MM.1S (cell line): ENCODE measurements at regions not wholly inside any gene's neighbourhood (a gene's known extent, or its start where the extent isn't known, plus 50 kb on each side); places are given as distances from the start of the nearest gene placed in this dataset.

ENCODE experiments used
- DNase-seq: peaks from one replicate; pipeline ENCODE4 v3.0.0-alpha.2; 2015
- H2AFZ ChIP-seq: fragments of 300-600 bp; sonication (generic); 2 replicates; pipeline ENCODE4 v1.6.0; 2016; ENCODE audit warnings: antibody characterized with exemption, low read length
- H3F3A ChIP-seq: fragments of 300-600 bp; sonication (generic); 2 replicates; pipeline ENCODE4 v1.6.1; 2016; ENCODE audit warnings: mild to moderate bottlenecking, antibody characterized with exemption, low read length, moderate library complexity, mixed read lengths; ENCODE audit not compliant: insufficient read depth
- H3K27ac ChIP-seq: fragments of 300-600 bp; sonication (generic); 2 replicates; pipeline ENCODE4 v1.5.1; 2016; ENCODE audit warnings: mild to moderate bottlenecking, low read length
- H3K27me3 ChIP-seq: fragments of 300-600 bp; sonication (generic); replicated peaks from 2 replicates; pipeline ENCODE4 v1.6.0; 2016; ENCODE audit warnings: low read length; ENCODE audit not compliant: insufficient read depth
- H3K36me3 ChIP-seq: fragments of 300-600 bp; sonication (generic); replicated peaks from 2 replicates; pipeline ENCODE4 v1.6.1; 2016; ENCODE audit warnings: mild to moderate bottlenecking, low read length, mixed read lengths; ENCODE audit not compliant: insufficient read depth
- H3K4me1 ChIP-seq: fragments of 300-600 bp; sonication (generic); 2 replicates; pipeline ENCODE4 v1.6.1; 2016; ENCODE audit warnings: low read length, mixed read lengths
- H3K4me2 ChIP-seq: fragments of 300-600 bp; sonication (generic); 2 replicates; pipeline ENCODE4 v1.6.0; 2016; ENCODE audit warnings: low read depth, low read length
- H3K4me3 ChIP-seq: fragments of 300-600 bp; sonication (generic); 2 replicates; pipeline ENCODE4 v1.5.1; 2016; ENCODE audit warnings: low read length, mixed read lengths
- H3K79me2 ChIP-seq: fragments of 300-600 bp; sonication (generic); 2 replicates; pipeline ENCODE4 v1.6.1; 2016; ENCODE audit warnings: mixed run types, low read length, mixed read lengths
- H3K9ac ChIP-seq: fragments of 300-600 bp; sonication (generic); 2 replicates; pipeline ENCODE4 v1.6.1; 2016; ENCODE audit warnings: low read length, mixed read lengths
- H3K9me2 ChIP-seq: fragments of 300-600 bp; sonication (generic); replicated peaks from 2 replicates; pipeline ENCODE4 v1.6.1; 2016; ENCODE audit warnings: mild to moderate bottlenecking, low read length, mixed read lengths; ENCODE audit not compliant: insufficient read depth
- H3K9me3 ChIP-seq: fragments of 300-600 bp; sonication (generic); replicated peaks from 2 replicates; pipeline ENCODE4 v1.6.1; 2016; ENCODE audit warnings: mild to moderate bottlenecking, low read length, mixed read lengths; ENCODE audit not compliant: insufficient read depth
- H4K20me1 ChIP-seq: fragments of 300-600 bp; sonication (generic); 2 replicates; pipeline ENCODE4 v1.6.1; 2016; ENCODE audit warnings: mild to moderate bottlenecking, low read length, moderate library complexity, mixed read lengths; ENCODE audit not compliant: insufficient read depth
- EZH2 ChIP-seq: fragments of 300-600 bp; sonication (generic); optimal IDR thresholded peaks from 2 replicates; pipeline ENCODE3; 2017; ENCODE audit warnings: low read depth, mild to moderate bottlenecking, antibody characterized with exemption, low read length, mixed read lengths
- EZH2phosphoT487 ChIP-seq: fragments of 300-600 bp; sonication (generic); IDR thresholded peaks from 2 replicates; pipeline ENCODE4 v1.6.1; 2018; ENCODE audit warnings: antibody characterized with exemption, low read length
- TF ChIP-seq, protein P1 (sequence below): fragments of 300-600 bp; sonication (generic); IDR thresholded peaks from 2 replicates; pipeline ENCODE4 v1.5.1; 2016; ENCODE audit warnings: antibody characterized with exemption, low read length, mixed read lengths

GRCh38 chr12:115891556-115892164, 385.8 kb downstream of the MED13L start:
- H3K27ac ChIP-seq: no peak overlapping the region
- no peak for DNase-seq
- H3K4me3 ChIP-seq: no peak overlapping the region
- H3K79me2 ChIP-seq: no peaks in the 10 kb centered on the region
- H3K9me2 ChIP-seq: no peaks in the 10 kb centered on the region
- H2AFZ ChIP-seq: no peak overlapping the region
- H3K4me1 ChIP-seq: no peaks in the 10 kb centered on the region
- no peaks in the 10 kb centered on the region for H3K36me3 ChIP-seq
- no peaks in the 10 kb centered on the region for H3K9me3 ChIP-seq
- no peak overlapping the region for H3K9ac ChIP-seq
- H4K20me1 ChIP-seq: no peaks in the 10 kb centered on the region
- H3F3A ChIP-seq: no peaks in the 10 kb centered on the region
- H3K4me2 ChIP-seq: no peak overlapping the region
- no peaks in the 10 kb centered on the region for H3K27me3 ChIP-seq
- TF ChIP-seq, protein P1, sequence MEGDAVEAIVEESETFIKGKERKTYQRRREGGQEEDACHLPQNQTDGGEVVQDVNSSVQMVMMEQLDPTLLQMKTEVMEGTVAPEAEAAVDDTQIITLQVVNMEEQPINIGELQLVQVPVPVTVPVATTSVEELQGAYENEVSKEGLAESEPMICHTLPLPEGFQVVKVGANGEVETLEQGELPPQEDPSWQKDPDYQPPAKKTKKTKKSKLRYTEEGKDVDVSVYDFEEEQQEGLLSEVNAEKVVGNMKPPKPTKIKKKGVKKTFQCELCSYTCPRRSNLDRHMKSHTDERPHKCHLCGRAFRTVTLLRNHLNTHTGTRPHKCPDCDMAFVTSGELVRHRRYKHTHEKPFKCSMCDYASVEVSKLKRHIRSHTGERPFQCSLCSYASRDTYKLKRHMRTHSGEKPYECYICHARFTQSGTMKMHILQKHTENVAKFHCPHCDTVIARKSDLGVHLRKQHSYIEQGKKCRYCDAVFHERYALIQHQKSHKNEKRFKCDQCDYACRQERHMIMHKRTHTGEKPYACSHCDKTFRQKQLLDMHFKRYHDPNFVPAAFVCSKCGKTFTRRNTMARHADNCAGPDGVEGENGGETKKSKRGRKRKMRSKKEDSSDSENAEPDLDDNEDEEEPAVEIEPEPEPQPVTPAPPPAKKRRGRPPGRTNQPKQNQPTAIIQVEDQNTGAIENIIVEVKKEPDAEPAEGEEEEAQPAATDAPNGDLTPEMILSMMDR: no peak

DNA sequence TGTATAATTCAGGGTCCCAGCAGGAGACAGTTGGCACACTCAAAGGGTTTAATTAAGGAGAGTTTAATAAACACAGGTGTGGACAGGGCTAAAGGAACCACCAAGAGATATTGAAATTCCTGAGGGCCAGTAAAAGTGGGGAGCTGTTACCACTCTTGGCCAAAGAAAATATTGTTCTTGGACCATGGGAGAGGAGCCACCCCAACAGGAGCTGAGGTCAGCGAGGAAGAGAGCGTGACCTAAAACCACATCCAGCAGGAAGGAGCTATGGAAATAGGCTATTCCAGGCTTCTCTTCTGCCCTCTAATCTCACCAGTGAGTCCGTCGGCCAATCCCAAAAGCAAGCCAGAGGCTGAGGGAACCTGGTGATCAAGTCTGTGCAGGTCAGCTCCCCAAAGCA, 390.8 kb downstream of the MED13L start:
- Histone ChIP-seq H4K20me1 (no peaks in the 10 kb centered on the region), H3K36me3 (no peaks in the 10 kb centered on the region), H3K9me3 (no peaks in the 10 kb centered on the region), H3K79me2 (no peaks in the 10 kb centered on the region), H3K4me1 (no peaks in the 10 kb centered on the region), H3F3A (no peaks in the 10 kb centered on the region), H3K27me3 (no peaks in the 10 kb centered on the region), H3K4me3 (no peak overlapping the region), H3K9me2 (no peaks in the 10 kb centered on the region), H2AFZ (no peak overlapping the region), H3K9ac (no peak overlapping the region), H3K4me2 (no peak overlapping the region), H3K27ac (no peak overlapping the region)
- TF ChIP-seq EZH2: no peak
- no peak for TF ChIP-seq EZH2phosphoT487
- TF ChIP-seq, protein P1: no peak
- DNase-seq: no peak

DNA sequence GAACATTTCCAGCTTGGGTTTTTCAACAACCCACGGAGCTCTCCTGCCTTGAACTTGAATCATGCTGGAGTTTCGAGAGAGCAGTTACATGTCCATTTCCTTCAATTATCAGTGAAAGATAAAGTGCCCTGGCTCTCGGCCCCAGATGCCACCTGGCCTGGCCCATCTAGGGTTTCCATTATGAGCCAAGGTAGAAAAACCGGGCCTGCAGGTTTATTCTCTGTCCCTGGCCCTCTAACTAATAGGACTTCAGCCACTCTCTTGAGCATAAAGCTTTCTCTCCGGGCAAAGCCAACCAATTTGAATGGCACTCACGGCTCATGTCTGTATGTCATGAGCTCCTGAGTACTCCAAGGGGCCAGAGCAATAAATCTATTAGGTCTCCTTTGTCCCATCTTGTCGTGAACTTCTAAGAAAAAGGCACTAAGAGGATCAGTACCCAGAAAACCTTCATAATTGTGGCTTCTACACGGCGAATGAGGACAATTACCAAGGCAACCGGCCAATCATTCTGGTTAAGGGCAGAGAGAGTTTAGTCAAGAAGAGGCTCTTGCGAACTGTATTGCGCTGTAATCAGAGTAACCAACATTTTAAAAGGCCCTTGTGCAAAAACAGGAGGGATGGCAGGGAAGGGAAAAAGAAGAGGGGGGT, 392.3 kb downstream of the MED13L start:
- H3K27ac ChIP-seq: no peak overlapping the region
- no peak overlapping the region for H3K9ac ChIP-seq
- TF ChIP-seq EZH2 (no peak), EZH2phosphoT487 (no peak)
- TF ChIP-seq, protein P1: no peak
- H3K4me3 ChIP-seq: no peak overlapping the region
- H3K4me2 ChIP-seq: no peak overlapping the region
- no peaks in the 10 kb centered on the region for H3K9me3 ChIP-seq
- no peaks in the 10 kb centered on the region for H3K79me2 ChIP-seq
- no peak for DNase-seq
- no peak overlapping the region for H2AFZ ChIP-seq
- H3K36me3 ChIP-seq: no peaks in the 10 kb centered on the region
- H3K27me3 ChIP-seq: no peaks in the 10 kb centered on the region
- no peaks in the 10 kb centered on the region for H4K20me1 ChIP-seq
- H3K9me2 ChIP-seq: no peaks in the 10 kb centered on the region
- no peaks in the 10 kb centered on the region for H3K4me1 ChIP-seq
- no peaks in the 10 kb centered on the region for H3F3A ChIP-seq
